GM18858 (cell line): ENCODE measurements at regions not wholly inside any gene's neighbourhood (a gene's known extent, or its start where the extent isn't known, plus 50 kb on each side); places are given as distances from the start of the nearest gene placed in this dataset.
"Not testable (repeated sequence)": the region's sequence is repeated elsewhere in the genome, so short reads cannot be mapped to it uniquely, and the experiment has no call there.

Source experiments
- ATAC-seq: cut with Tn5 transposase; IDR thresholded peaks from one replicate; pipeline ENCODE4 v1.9.1; 2021; ENCODE audit not compliant: unreplicated experiment

- ATAC-seq, result no peak
Measured at GRCh38 chr12:70008944-70009343, 183.9 kb downstream of the MYRFL start.

GRCh38 chr12:70011353-70011752, 186.3 kb downstream of the MYRFL start:
- ATAC-seq, result no peak

GRCh38 chr12:70013016-70013415, 188.0 kb downstream of the MYRFL start:
- ATAC-seq, result not testable (repeated sequence)

GRCh38 chr12:70028515-70028914, 203.5 kb downstream of the MYRFL start:
- ATAC-seq, result no peak

- ATAC-seq, result no peak
Measured at GRCh38 chr12:70028918-70029317, 203.9 kb downstream of the MYRFL start.

GRCh38 chr12:70031046-70031445, 206.0 kb downstream of the MYRFL start:
- ATAC-seq, result no peak

- ATAC-seq, result no peak
Measured at GRCh38 chr12:70032076-70032475, 207.0 kb downstream of the MYRFL start.

GRCh38 chr12:70033310-70033709, 208.3 kb downstream of the MYRFL start:
- no peak for ATAC-seq

GRCh38 chr12:70040141-70040540, 203.1 kb upstream of the CNOT2 start:
- no peak for ATAC-seq

GRCh38 chr12:70042675-70043074, 200.6 kb upstream of the CNOT2 start:
- ATAC-seq, result no peak

GRCh38 chr12:70043490-70044138, 199.6 kb upstream of the CNOT2 start:
- ATAC-seq, result no peak

GRCh38 chr12:70044167-70044566, 199.1 kb upstream of the CNOT2 start:
- no peak for ATAC-seq

- ATAC-seq, result no peak
Measured at GRCh38 chr12:70045036-70045435, 198.2 kb upstream of the CNOT2 start.

GRCh38 chr12:70045514-70045913, 197.7 kb upstream of the CNOT2 start:
- no peak for ATAC-seq

- ATAC-seq, result no peak
Measured at GRCh38 chr12:70048521-70049250, 194.5 kb upstream of the CNOT2 start.

- ATAC-seq, result peak; percentile 94
Measured at GRCh38 chr12:70049596-70050360, 193.5 kb upstream of the CNOT2 start.

GRCh38 chr12:70052476-70052875, 190.8 kb upstream of the CNOT2 start:
- no peak for ATAC-seq

GRCh38 chr12:70052931-70053497, 190.2 kb upstream of the CNOT2 start:
- no peak for ATAC-seq

- ATAC-seq, result no peak
Measured at GRCh38 chr12:70059373-70059772, 183.9 kb upstream of the CNOT2 start.

- no peak for ATAC-seq
Measured at GRCh38 chr12:70060634-70061033, 182.6 kb upstream of the CNOT2 start.

GRCh38 chr12:70068743-70069142, 174.5 kb upstream of the CNOT2 start:
- ATAC-seq, result no peak
